ENCODE measurements at regions not wholly inside any gene's neighbourhood (a gene's known extent, or its start where the extent isn't known, plus 50 kb on each side); places are given as distances from the start of the nearest gene placed in this dataset.

GRCh38 chrX:65811558-65812228 lies 144.2 kb downstream of the MSN start:
- TF ChIP-seq ZNF274 (IDR thresholded peaks at IDR 0.05; ENCODE audit: low read depth, low read length) (no peak), SIN3A (IDR thresholded peaks at IDR 0.05; ENCODE audit: low read depth) (no peak), REST (IDR thresholded peaks at IDR 0.05; ENCODE audit: low read depth) (no peak), CTCF (IDR thresholded peaks at IDR 0.05 in 2 of 3, conservative IDR thresholded peaks at IDR 0.05 in 1 of 3; ENCODE audit: borderline replicate concordance in 1 of 3, insufficient read depth in 1 of 3, low read depth in 2 of 3, low read length in 2 of 3) (no peak), POLR2A (IDR thresholded peaks at IDR 0.05; ENCODE audit: borderline replicate concordance, extremely low read depth, insufficient read depth, insufficient read length) (no peak), POLR2AphosphoS5 (IDR thresholded peaks at IDR 0.05; ENCODE audit: low read depth, low read length) (no peak), ELF1 (IDR thresholded peaks at IDR 0.05; ENCODE audit: borderline replicate concordance, low read depth) (no peak), EGR1 (IDR thresholded peaks at IDR 0.05; ENCODE audit: low read depth) (no peak), CBX3 (IDR thresholded peaks at IDR 0.05; ENCODE audit: low read depth) (no peak), EZH2 (IDR thresholded peaks at IDR 0.05) (no peak), ZBTB33 (IDR thresholded peaks at IDR 0.05; ENCODE audit: extremely low read depth, insufficient replicate concordance, low read length) (no peak), FOSL1 (IDR thresholded peaks at IDR 0.05; ENCODE audit: low read depth) (no peak), CEBPB (IDR thresholded peaks at IDR 0.05; ENCODE audit: low read depth) (no peak), YY1 (IDR thresholded peaks at IDR 0.05; ENCODE audit: extremely low read depth, insufficient replicate concordance, low read depth, low read length) (no peak), ZFX (IDR thresholded peaks at IDR 0.05) (no peak)
- TF ChIP-seq, protein P1, sequence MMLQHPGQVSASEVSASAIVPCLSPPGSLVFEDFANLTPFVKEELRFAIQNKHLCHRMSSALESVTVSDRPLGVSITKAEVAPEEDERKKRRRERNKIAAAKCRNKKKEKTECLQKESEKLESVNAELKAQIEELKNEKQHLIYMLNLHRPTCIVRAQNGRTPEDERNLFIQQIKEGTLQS (IDR thresholded peaks at IDR 0.05): no peak
- TF ChIP-seq, protein P2, sequence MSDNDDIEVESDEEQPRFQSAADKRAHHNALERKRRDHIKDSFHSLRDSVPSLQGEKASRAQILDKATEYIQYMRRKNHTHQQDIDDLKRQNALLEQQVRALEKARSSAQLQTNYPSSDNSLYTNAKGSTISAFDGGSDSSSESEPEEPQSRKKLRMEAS (IDR thresholded peaks at IDR 0.05): no peak
- ATAC-seq: no peak
- BruUV-seq (replicated peaks): no TSS peak
- H3K27me3 ChIP-seq (ENCODE audit: insufficient read depth, low read length): no peaks in the 10 kb centered on the region
- H3K4me2 ChIP-seq (ENCODE audit: low read length): no peak overlapping the region
- H2AFZ ChIP-seq (ENCODE audit: low read depth, low read length, poor library complexity, severe bottlenecking): no peak overlapping the region
- no peaks in the 10 kb centered on the region for H3K9me3 ChIP-seq (ENCODE audit: control insufficient read depth in 1 of 2, insufficient read depth in 1 of 2, low read depth in 1 of 2, low read length in 2 of 2)
- no peaks in the 10 kb centered on the region for H3K36me3 ChIP-seq (ENCODE audit: control insufficient read depth in 1 of 2, insufficient read depth in 2 of 2, low read length in 2 of 2)
- H3K79me2 ChIP-seq (ENCODE audit: insufficient read depth, low read length): no peaks in the 10 kb centered on the region
- ChIA-PET CTCF (no interaction called here), RAD21 (ENCODE audit: low non-redundant PET in 1 of 2, low total read pairs in 2 of 2, uncharacterized antibody in 2 of 2, unreplicated experiment in 2 of 2) (no interaction called here), POLR2A (no interaction called here)
- no peaks in the 10 kb centered on the region for H3K4me1 ChIP-seq (ENCODE audit: control insufficient read depth in 1 of 2, insufficient read depth in 2 of 2, low read length in 2 of 2)
- no peaks in the 10 kb centered on the region for H4K20me1 ChIP-seq (ENCODE audit: insufficient read depth)
- intact Hi-C loops (cut with micrococcal nuclease): no loop called here
- no peak overlapping the region for H3K4me3 ChIP-seq (replicated peaks in 1 of 2; ENCODE audit: low read depth in 1 of 2, low read length in 2 of 2)
- no peak for DNase-seq (ENCODE audit: low read depth, low spot score)
- H3K9ac ChIP-seq (ENCODE audit: low read length): no peak overlapping the region
- H3K9me2 ChIP-seq (ENCODE audit: insufficient read depth): no peaks in the 10 kb centered on the region
- no peak overlapping the region for H3K27ac ChIP-seq (ENCODE audit: low read depth, low read length)
